K562 (cell line): ENCODE measurements at regions not wholly inside any gene's neighbourhood (a gene's known extent, or its start where the extent isn't known, plus 50 kb on each side); places are given as distances from the start of the nearest gene placed in this dataset.

Source experiments
- ATAC-seq: fragments of 200-7000 bp; cut with Tn5 transposase; 3 replicates; pipeline ENCODE4 v1.9.1; 2020; ENCODE audit warnings: moderate library complexity
- BruUV-seq: library from RNA; stranded (reverse); fragments of 400-500 nt; replicated peaks from 2 replicates; lab custom pipeline; 2021; lab: Mats Ljungman, UMichigan
- CTCF ChIA-PET: fragments of 300-600 bp; formaldehyde crosslinking; extraction: SDS; loops from one replicate; lab custom pipeline; 2021; ENCODE audit warnings: low intra/inter-chr PET ratio; lab: Yijun Ruan, JAX
- POLR2A ChIA-PET: fragments of 300-600, 350-650 bp; sonication (Branson Sonifier 250); formaldehyde crosslinking; extraction: SDS; loops from one replicate; lab custom pipeline; 2021; ENCODE audit warnings: antibody characterized with exemption, inconsistent platforms; lab: Yijun Ruan, JAX
- DNase-seq, 4 experiments: peaks; one replicate each; pipeline versions ENCODE4 v3.0.0 to v3.0.0-alpha.2; 2011 to 2018; ENCODE audit warnings: low spot score in 3 of 4, mixed read lengths in 3 of 4; ENCODE audit errors: extremely low read depth in 1 of 4
- FAIRE-seq: peaks from 2 replicates; lab custom pipeline; 2011; peaks lifted over from hg19 to GRCh38; lab: Jason Lieb, UNC
- H2AFZ ChIP-seq: 2 replicates; pipeline ENCODE4 v1.6.0; 2011; ENCODE audit warnings: low read depth, low read length, control low read depth, inconsistent platforms
- H3K27ac ChIP-seq: fragments of 200-600 bp; 3 replicates; pipeline ENCODE4 v1.8.0; 2011; ENCODE audit warnings: low read depth, mild to moderate bottlenecking, control low read depth, inconsistent platforms, low read length, moderate library complexity, mixed read lengths; ENCODE audit errors: extremely low read depth
- H3K27me3 ChIP-seq, 2 experiments: fragments of 300-600 bp in 1 of 2; 2 replicates in 1 of 2; 3 replicates in 1 of 2; pipeline versions ENCODE4 v1.6.0 to v1.8.0; 2011; ENCODE audit warnings: inconsistent platforms in 2 of 2, low read length in 2 of 2, mild to moderate bottlenecking in 1 of 2, mixed read lengths in 1 of 2, moderate library complexity in 1 of 2; ENCODE audit not compliant: control insufficient read depth in 2 of 2, insufficient read depth in 2 of 2
- H3K36me3 ChIP-seq: fragments of 300-600 bp; 3 replicates; pipeline ENCODE4 v1.8.0; 2011; ENCODE audit warnings: mild to moderate bottlenecking, low read length, inconsistent platforms; ENCODE audit not compliant: control insufficient read depth, insufficient read depth
- H3K4me1 ChIP-seq, 2 experiments: fragments of 200-600 bp in 1 of 2; replicated peaks in 1 of 2; 2 replicates in 1 of 2; 3 replicates in 1 of 2; pipeline versions ENCODE4 v1.5.1 to v1.8.0; 2011; ENCODE audit warnings: inconsistent platforms in 2 of 2, low read length in 2 of 2, mild to moderate bottlenecking in 1 of 2, mixed read lengths in 1 of 2, moderate library complexity in 1 of 2; ENCODE audit not compliant: control insufficient read depth in 2 of 2, insufficient read depth in 2 of 2
- H3K4me2 ChIP-seq: 2 replicates; pipeline ENCODE4 v1.6.1; 2011; ENCODE audit warnings: low read length, control low read depth, inconsistent platforms, mixed read lengths; ENCODE audit not compliant: insufficient read depth
- H3K4me3 ChIP-seq: fragments of 200-600 bp; sonication (generic), shearing (Covaris generic); 2 replicates; pipeline ENCODE4 v1.5.1; 2016; ENCODE audit warnings: control low read depth, inconsistent platforms
- H3K79me2 ChIP-seq: fragments of 200-600 bp; 3 replicates; pipeline ENCODE4 v1.8.0; 2011; ENCODE audit warnings: low read length, inconsistent platforms; ENCODE audit not compliant: control insufficient read depth, insufficient read depth
- H3K9ac ChIP-seq, 2 experiments: 2 replicates each; pipeline versions ENCODE4 v1.6.0 to v1.6.1; 2011; ENCODE audit warnings: low read depth in 2 of 2, low read length in 2 of 2, control low read depth in 1 of 2, inconsistent platforms in 1 of 2, mild to moderate bottlenecking in 1 of 2, mixed read lengths in 1 of 2; ENCODE audit not compliant: insufficient read depth in 1 of 2
- H3K9me1 ChIP-seq: one replicate; pipeline ENCODE4 v1.6.0; 2011; ENCODE audit warnings: inconsistent platforms, mild to moderate bottlenecking, low read length, moderate library complexity; ENCODE audit not compliant: control insufficient read depth, insufficient read depth
- H3K9me3 ChIP-seq: replicated peaks from 2 replicates; pipeline ENCODE4 v1.5.1; 2011; ENCODE audit warnings: low read depth, low read length, inconsistent platforms; ENCODE audit not compliant: control insufficient read depth, insufficient read depth
- H4K20me1 ChIP-seq: replicated peaks from 2 replicates; pipeline ENCODE4 v1.6.1; 2011; ENCODE audit warnings: low read length, inconsistent platforms, mixed read lengths; ENCODE audit not compliant: control insufficient read depth, insufficient read depth
- FOXK2 ChIP-seq, 2 experiments: fragments of 450-650 bp; IDR thresholded peaks in 1 of 2; conservative IDR thresholded peaks in 1 of 2; 2 replicates each; pipeline ENCODE4 v1.6.1; 2016; ENCODE audit warnings: low read depth in 2 of 2, mild to moderate bottlenecking in 1 of 2
- NCOA2 ChIP-seq, 2 experiments: fragments of 450-650 bp; IDR thresholded peaks; 2 replicates each; pipeline ENCODE4 v1.6.1; 2018; ENCODE audit warnings: mild to moderate bottlenecking in 2 of 2, moderate library complexity in 1 of 2; ENCODE audit not compliant: partially characterized antibody in 2 of 2
- RB1 ChIP-seq: fragments of 450-650 bp; IDR thresholded peaks from 2 replicates; pipeline ENCODE4 v1.6.1; 2017; ENCODE audit warnings: low read depth, mild to moderate bottlenecking
- SLC30A9 ChIP-seq: fragments of 250-450 bp; sonication (Bioruptor Pico); IDR thresholded peaks from 2 replicates; pipeline ENCODE4 v1.8.0; 2022; ENCODE audit warnings: mild to moderate bottlenecking, moderate library complexity
- TOE1 ChIP-seq, 2 experiments: fragments of 450-650 bp in 1 of 2; sonication (generic) in 1 of 2; formaldehyde crosslinking in 1 of 2; IDR thresholded peaks; 2 replicates each; pipeline versions ENCODE4 v1.7.1 to v1.8.0; 2016 to 2022; ENCODE audit warnings: borderline replicate concordance in 2 of 2, mild to moderate bottlenecking in 2 of 2, antibody characterized with exemption in 1 of 2, inconsistent platforms in 1 of 2, low read depth in 1 of 2, missing genetic modification reagents in 1 of 2, moderate library complexity in 1 of 2
- ZNF263 ChIP-seq: sonication (generic); formaldehyde crosslinking; IDR thresholded peaks from 2 replicates; pipeline ENCODE4 v1.8.0; 2022; ENCODE audit warnings: mild to moderate bottlenecking, missing genetic modification reagents, borderline replicate concordance
- ZNF280B ChIP-seq: fragments of 250-450 bp; sonication (Bioruptor Pico); IDR thresholded peaks from 2 replicates; pipeline ENCODE4 v1.5.1; 2021; ENCODE audit warnings: mild to moderate bottlenecking
- ZNF695 ChIP-seq: fragments of 450-650 bp; formaldehyde crosslinking; IDR thresholded peaks from 2 replicates; pipeline ENCODE4 v1.4.0; 2020; ENCODE audit warnings: mild to moderate bottlenecking, moderate library complexity
- WGBS: fragments of 100-300 bp; shearing (Covaris generic); methylation state at CpG from one replicate; pipeline ENCODE4 v1.1.6; 2016; ENCODE audit warnings: low coverage, mixed read lengths; ENCODE audit not compliant: insufficient coverage; ENCODE audit errors: missing lambda C conversion rate; 5-methylcytosine and 5-hydroxymethylcytosine counted together
- in situ Hi-C: fragments of 300-500 bp; cut with MboI; formaldehyde crosslinking; loops from 4 replicates; pipeline ENCODE4 v1.15.0; 2018; ENCODE audit warnings: inconsistent platforms, mixed read lengths
- intact Hi-C: fragments of 100-400 bp; cut with micrococcal nuclease; formaldehyde crosslinking; loops from 2 replicates; pipeline ENCODE4 v1.14.2; 2022
- TF ChIP-seq, protein P1 (sequence below): fragments of 450-650 bp; IDR thresholded peaks from 2 replicates; pipeline ENCODE4 v1.6.1; 2018; ENCODE audit warnings: mild to moderate bottlenecking, low read depth; ENCODE audit not compliant: partially characterized antibody
- TF ChIP-seq, protein P2 (sequence below): sonication (generic); formaldehyde crosslinking; IDR thresholded peaks from 2 replicates; pipeline ENCODE4 v1.8.1; 2023; ENCODE audit warnings: mild to moderate bottlenecking, missing genetic modification reagents

DNA sequence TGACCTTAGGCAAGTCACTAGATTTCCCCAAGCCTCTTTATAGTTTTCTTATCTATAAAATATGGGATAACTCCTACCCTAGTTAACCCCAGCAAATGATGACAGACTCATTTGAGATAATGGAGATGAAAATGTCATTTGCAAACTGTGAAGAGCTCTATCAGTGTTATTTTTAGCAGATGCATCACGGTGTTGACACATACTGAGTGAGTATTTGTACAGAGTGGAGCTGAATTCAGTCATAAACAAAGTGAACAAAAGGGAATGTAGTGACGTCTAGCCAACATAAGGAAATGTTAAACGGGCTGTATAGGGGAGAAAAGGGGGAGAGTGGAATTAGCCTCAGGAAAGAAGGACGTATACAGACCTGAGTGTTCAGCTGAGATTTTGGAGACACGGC lies 75.9 kb downstream of the NMUR2 start:
- Histone ChIP-seq H3K4me1 (no peaks in the 10 kb centered on the region), H3K9me1 (no peaks in the 10 kb centered on the region), H3K9me3 (no peaks in the 10 kb centered on the region), H3K79me2 (no peaks in the 10 kb centered on the region), H3K27ac (no peak overlapping the region), H3K36me3 (no peaks in the 10 kb centered on the region), H4K20me1 (no peaks in the 10 kb centered on the region), H3K4me3 (no peak overlapping the region), H3K4me2 (no peak overlapping the region), H3K9ac (no peak overlapping the region), H2AFZ (no peak overlapping the region), H3K27me3 (no peaks in the 10 kb centered on the region)
- ChIA-PET POLR2A (no interaction called here), CTCF (no interaction called here)
- no peak for DNase-seq
- ATAC-seq: no peak
- intact Hi-C loops (no loop called here), in situ Hi-C loops (no loop called here)
- BruUV-seq: no TSS peak
- WGBS: 0% methylated on average over 5 of the region's 5 CpGs
- FAIRE-seq: no peak
- TF ChIP-seq ZNF280B (CRISPR knock-in tag) (no peak), SLC30A9 (CRISPR knock-in tag) (no peak), RB1 (no peak), FOXK2 (conservative IDR thresholded peaks at IDR 0.05 in 1 of 2, IDR thresholded peaks at IDR 0.05 in 1 of 2; ENCODE audit: low read depth in 2 of 2) (no peak), ZNF695 (CRISPR knock-in tag) (no peak), TOE1 (IDR thresholded peaks at IDR 0.05; ENCODE audit: borderline replicate concordance) (no peak), TOE1 (CRISPR knock-in tag; IDR thresholded peaks at IDR 0.05; ENCODE audit: borderline replicate concordance, low read depth) (no peak), NCOA2 (IDR thresholded peaks at IDR 0.05; ENCODE audit: partially characterized antibody in 2 of 2) (no peak), ZNF263 (CRISPR knock-in tag) (no peak)
- TF ChIP-seq, protein P1, sequence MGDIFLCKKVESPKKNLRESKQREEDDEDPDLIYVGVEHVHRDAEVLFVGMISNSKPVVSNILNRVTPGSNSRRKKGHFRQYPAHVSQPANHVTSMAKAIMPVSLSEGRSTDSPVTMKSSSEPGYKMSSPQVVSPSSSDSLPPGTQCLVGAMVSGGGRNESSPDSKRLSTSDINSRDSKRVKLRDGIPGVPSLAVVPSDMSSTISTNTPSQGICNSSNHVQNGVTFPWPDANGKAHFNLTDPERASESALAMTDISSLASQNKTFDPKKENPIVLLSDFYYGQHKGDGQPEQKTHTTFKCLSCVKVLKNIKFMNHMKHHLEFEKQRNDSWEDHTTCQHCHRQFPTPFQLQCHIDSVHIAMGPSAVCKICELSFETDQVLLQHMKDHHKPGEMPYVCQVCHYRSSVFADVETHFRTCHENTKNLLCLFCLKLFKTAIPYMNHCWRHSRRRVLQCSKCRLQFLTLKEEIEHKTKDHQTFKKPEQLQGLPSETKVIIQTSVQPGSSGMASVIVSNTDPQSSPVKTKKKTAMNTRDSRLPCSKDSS: no peak
- TF ChIP-seq, protein P2, sequence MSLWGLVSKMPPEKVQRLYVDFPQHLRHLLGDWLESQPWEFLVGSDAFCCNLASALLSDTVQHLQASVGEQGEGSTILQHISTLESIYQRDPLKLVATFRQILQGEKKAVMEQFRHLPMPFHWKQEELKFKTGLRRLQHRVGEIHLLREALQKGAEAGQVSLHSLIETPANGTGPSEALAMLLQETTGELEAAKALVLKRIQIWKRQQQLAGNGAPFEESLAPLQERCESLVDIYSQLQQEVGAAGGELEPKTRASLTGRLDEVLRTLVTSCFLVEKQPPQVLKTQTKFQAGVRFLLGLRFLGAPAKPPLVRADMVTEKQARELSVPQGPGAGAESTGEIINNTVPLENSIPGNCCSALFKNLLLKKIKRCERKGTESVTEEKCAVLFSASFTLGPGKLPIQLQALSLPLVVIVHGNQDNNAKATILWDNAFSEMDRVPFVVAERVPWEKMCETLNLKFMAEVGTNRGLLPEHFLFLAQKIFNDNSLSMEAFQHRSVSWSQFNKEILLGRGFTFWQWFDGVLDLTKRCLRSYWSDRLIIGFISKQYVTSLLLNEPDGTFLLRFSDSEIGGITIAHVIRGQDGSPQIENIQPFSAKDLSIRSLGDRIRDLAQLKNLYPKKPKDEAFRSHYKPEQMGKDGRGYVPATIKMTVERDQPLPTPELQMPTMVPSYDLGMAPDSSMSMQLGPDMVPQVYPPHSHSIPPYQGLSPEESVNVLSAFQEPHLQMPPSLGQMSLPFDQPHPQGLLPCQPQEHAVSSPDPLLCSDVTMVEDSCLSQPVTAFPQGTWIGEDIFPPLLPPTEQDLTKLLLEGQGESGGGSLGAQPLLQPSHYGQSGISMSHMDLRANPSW (CRISPR knock-in tag): no peak
